OCI-LY7 (cell line): ENCODE measurements at regions not wholly inside any gene's neighbourhood (a gene's known extent, or its start where the extent isn't known, plus 50 kb on each side); places are given as distances from the start of the nearest gene placed in this dataset.

Source experiments
- BruUV-seq: library from RNA; stranded (reverse); fragments of 400-500 nt; replicated peaks from 2 replicates; lab custom pipeline; 2021; lab: Mats Ljungman, UMichigan
- CTCF ChIA-PET: fragments of 300-600 bp; sonication (Branson Sonifier 250); formaldehyde crosslinking; loops from one replicate; lab custom pipeline; 2022; ENCODE audit warnings: antibody characterized with exemption; ENCODE audit not compliant: unreplicated experiment; lab: Charles Lee
- POLR2A ChIA-PET: fragments of 300-600 bp; sonication (Branson Sonifier 250); formaldehyde crosslinking; loops from one replicate; lab custom pipeline; 2022; ENCODE audit warnings: antibody characterized with exemption; lab: Charles Lee
- DNase-seq: peaks from one replicate; pipeline ENCODE4 v3.0.0-alpha.2; 2015; ENCODE audit warnings: low spot score
- H2AFZ ChIP-seq: fragments of 200-600 bp; sonication (generic), shearing (Covaris generic); 2 replicates; pipeline ENCODE4 v1.6.1; 2014; ENCODE audit warnings: mild to moderate bottlenecking, antibody characterized with exemption, low read length, moderate library complexity
- H3K27ac ChIP-seq: fragments of 200-600 bp; sonication (generic); 2 replicates; pipeline ENCODE4 v1.5.1; 2014; ENCODE audit warnings: mixed run types, low read depth, mild to moderate bottlenecking, moderate library complexity, low read length, inconsistent platforms; ENCODE audit not compliant: poor library complexity, severe bottlenecking
- H3K36me3 ChIP-seq: fragments of 200-600 bp; sonication (generic); 2 replicates; pipeline ENCODE4 v1.6.1; 2014; ENCODE audit warnings: mild to moderate bottlenecking, antibody characterized with exemption, low read length, moderate library complexity, mixed read lengths; ENCODE audit not compliant: insufficient read depth
- H3K4me1 ChIP-seq: fragments of 200-600 bp; sonication (generic); 2 replicates; pipeline ENCODE4 v1.5.1; 2014; ENCODE audit warnings: mild to moderate bottlenecking, low read length; ENCODE audit not compliant: insufficient read depth, poor library complexity, severe bottlenecking
- H3K4me2 ChIP-seq: fragments of 200-600 bp; sonication (generic); 2 replicates; pipeline ENCODE4 v1.6.1; 2014; ENCODE audit warnings: mild to moderate bottlenecking, low read length
- H3K4me3 ChIP-seq: fragments of 200-600 bp; sonication (generic); 2 replicates; pipeline ENCODE4 v1.5.1; 2014; ENCODE audit warnings: mild to moderate bottlenecking, low read depth, low read length; ENCODE audit not compliant: poor library complexity, severe bottlenecking
- H3K79me2 ChIP-seq: fragments of 200-600 bp; sonication (generic); 2 replicates; pipeline ENCODE4 v1.6.1; 2016; ENCODE audit warnings: low read depth, mild to moderate bottlenecking, low read length, moderate library complexity, mixed read lengths; ENCODE audit not compliant: insufficient read depth
- H3K9me2 ChIP-seq: fragments of 200-600 bp; sonication (generic); 2 replicates; pipeline ENCODE4 v1.6.1; 2016; ENCODE audit warnings: mild to moderate bottlenecking, low read length, mixed read lengths; ENCODE audit not compliant: insufficient read depth
- H3K9me3 ChIP-seq: fragments of 200-600 bp; sonication (generic); 2 replicates; pipeline ENCODE4 v1.6.1; 2014; ENCODE audit warnings: mild to moderate bottlenecking, mixed run types, low read length, mixed read lengths
- H4K20me1 ChIP-seq: fragments of 200-600 bp; sonication (generic); 2 replicates; pipeline ENCODE4 v1.6.1; 2014; ENCODE audit warnings: mild to moderate bottlenecking, antibody characterized with exemption, low read length, moderate library complexity, mixed read lengths; ENCODE audit not compliant: insufficient read depth
- EZH2phosphoT487 ChIP-seq: fragments of 200-600 bp; sonication (generic); IDR thresholded peaks from 2 replicates; pipeline ENCODE4 v1.6.1; 2018; ENCODE audit warnings: low read depth, borderline replicate concordance, mild to moderate bottlenecking, mixed run types, antibody characterized with exemption, low read length, moderate library complexity, mixed read lengths
- intact Hi-C: fragments of 100-400 bp; cut with micrococcal nuclease; formaldehyde crosslinking; loops from one replicate; pipeline ENCODE4 v1.10.0; 2022; ENCODE audit not compliant: unreplicated experiment
- TF ChIP-seq, protein P1 (sequence below): fragments of 200-600 bp; sonication (generic); conservative IDR thresholded peaks from 2 replicates; pipeline ENCODE4 v1.5.1; 2014; ENCODE audit warnings: mild to moderate bottlenecking, antibody characterized with exemption, low read length, moderate library complexity, mixed read lengths

DNA sequence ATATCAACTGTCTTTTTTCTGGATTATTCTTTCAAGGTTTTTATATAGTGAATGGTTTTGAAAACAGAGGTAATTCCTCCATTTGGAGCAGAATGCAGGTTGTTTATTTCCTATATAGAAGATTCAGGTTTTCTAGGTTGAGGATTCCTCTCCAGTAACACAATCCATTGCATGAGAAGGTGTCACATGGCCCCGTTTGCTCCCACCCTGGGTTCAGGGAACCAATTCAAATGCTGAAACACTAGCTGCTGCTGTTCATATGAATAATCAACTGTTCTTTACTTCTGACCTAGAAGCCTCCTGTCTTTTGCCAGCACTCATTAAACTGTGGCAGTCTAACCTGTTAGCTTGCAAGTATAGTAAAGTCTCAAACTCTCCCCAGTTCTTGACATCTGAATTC, 1316.9 kb upstream of the TENM3 start:
- Histone ChIP-seq H3K36me3 (no peaks in the 10 kb centered on the region), H4K20me1 (no peaks in the 10 kb centered on the region), H3K9me2 (no peaks in the 10 kb centered on the region), H3K4me3 (no peak overlapping the region), H2AFZ (no peak overlapping the region), H3K27ac (no peak overlapping the region), H3K79me2 (no peaks in the 10 kb centered on the region), H3K4me1 (no peaks in the 10 kb centered on the region), H3K4me2 (no peak overlapping the region), H3K9me3 (no peaks in the 10 kb centered on the region)
- intact Hi-C loops: no loop called here
- DNase-seq: no peak
- CTCF ChIA-PET: no interaction called here
- no peak for TF ChIP-seq EZH2phosphoT487
- TF ChIP-seq, protein P1, sequence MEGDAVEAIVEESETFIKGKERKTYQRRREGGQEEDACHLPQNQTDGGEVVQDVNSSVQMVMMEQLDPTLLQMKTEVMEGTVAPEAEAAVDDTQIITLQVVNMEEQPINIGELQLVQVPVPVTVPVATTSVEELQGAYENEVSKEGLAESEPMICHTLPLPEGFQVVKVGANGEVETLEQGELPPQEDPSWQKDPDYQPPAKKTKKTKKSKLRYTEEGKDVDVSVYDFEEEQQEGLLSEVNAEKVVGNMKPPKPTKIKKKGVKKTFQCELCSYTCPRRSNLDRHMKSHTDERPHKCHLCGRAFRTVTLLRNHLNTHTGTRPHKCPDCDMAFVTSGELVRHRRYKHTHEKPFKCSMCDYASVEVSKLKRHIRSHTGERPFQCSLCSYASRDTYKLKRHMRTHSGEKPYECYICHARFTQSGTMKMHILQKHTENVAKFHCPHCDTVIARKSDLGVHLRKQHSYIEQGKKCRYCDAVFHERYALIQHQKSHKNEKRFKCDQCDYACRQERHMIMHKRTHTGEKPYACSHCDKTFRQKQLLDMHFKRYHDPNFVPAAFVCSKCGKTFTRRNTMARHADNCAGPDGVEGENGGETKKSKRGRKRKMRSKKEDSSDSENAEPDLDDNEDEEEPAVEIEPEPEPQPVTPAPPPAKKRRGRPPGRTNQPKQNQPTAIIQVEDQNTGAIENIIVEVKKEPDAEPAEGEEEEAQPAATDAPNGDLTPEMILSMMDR: no peak
- no TSS peak for BruUV-seq
- POLR2A ChIA-PET: no interaction called here

DNA sequence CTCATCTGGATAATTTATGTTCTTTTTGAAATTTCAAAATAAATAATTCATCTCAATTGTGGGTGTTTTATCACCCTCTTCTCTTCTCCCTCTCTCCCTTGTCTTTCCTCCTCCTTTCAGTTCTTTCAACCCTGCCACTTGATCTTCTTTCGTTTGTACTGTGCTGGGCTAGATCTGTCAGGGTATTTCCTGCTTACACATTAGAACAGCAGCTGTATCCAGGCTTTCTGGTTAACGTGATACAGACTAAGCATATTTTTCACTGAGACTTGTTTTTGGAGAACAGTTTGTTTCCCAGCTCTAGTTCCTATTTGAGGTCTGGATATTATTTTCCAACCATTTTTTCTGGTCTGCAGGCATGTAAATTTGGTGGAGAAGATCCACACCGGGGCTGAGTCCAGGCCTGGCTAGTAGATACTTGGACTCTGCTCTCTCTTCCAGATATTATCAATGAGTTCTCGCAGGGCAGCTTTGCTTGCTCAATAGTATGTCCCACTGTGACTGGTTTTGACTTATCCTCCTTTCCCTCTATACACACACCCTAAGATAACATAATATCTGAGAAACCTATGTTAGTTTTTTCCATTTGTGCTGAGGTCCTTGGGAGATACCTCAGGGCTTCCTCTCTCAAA, 1310.7 kb upstream of the TENM3 start:
- no TSS peak for BruUV-seq
- no peaks in the 10 kb centered on the region for H3K36me3 ChIP-seq
- CTCF ChIA-PET: no interaction called here
- no peaks in the 10 kb centered on the region for H3K9me3 ChIP-seq
- H4K20me1 ChIP-seq: no peaks in the 10 kb centered on the region
- intact Hi-C loops: no loop called here
- no peak overlapping the region for H3K4me2 ChIP-seq
- H3K27ac ChIP-seq: no peak overlapping the region
- peak overlapping the region; percentile 59; the same call in 1 of the 2 replicates for H2AFZ ChIP-seq
- TF ChIP-seq, protein P1: no peak
- TF ChIP-seq EZH2phosphoT487: no peak
- peaks cover 6% of the 10 kb centered on the region for H3K4me1 ChIP-seq
- no peaks in the 10 kb centered on the region for H3K9me2 ChIP-seq
- POLR2A ChIA-PET: interaction anchor here (0.7 kb wide), 1 partner anchor 1424 kb away, joined by 3 read pairs; no protein-coding TSS in a partner anchor
- DNase-seq: peak; percentile 21
- no peaks in the 10 kb centered on the region for H3K79me2 ChIP-seq
- no peak overlapping the region for H3K4me3 ChIP-seq

DNA sequence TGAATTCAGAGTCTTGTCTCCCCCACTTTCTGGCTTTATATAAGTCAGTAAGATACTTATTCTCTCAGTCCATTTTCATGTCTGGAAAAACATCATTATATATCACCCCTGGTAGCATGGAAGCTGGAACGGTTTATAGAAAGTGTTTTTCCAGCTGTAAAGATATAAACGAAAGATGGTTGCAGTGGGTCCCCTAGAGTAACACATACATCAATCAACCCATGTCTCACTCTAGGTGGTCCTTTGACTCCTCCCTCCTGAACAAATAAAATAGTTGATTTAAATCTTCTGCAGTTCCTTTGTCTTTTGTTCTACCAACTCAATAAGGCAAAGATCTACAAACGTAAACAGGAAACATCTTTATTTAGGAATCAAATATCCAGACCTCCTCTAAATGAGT, 1306.1 kb upstream of the TENM3 start:
- H3K9me3 ChIP-seq: no peaks in the 10 kb centered on the region
- DNase-seq: no peak
- no peaks in the 10 kb centered on the region for H3K9me2 ChIP-seq
- H2AFZ ChIP-seq: no peak overlapping the region
- no peaks in the 10 kb centered on the region for H3K79me2 ChIP-seq
- no peak overlapping the region for H3K27ac ChIP-seq
- ChIA-PET POLR2A (no interaction called here), CTCF (no interaction called here)
- no peak for TF ChIP-seq EZH2phosphoT487
- TF ChIP-seq, protein P1: no peak
- no peak overlapping the region for H3K4me2 ChIP-seq
- no TSS peak for BruUV-seq
- intact Hi-C loops: no loop called here
- no peaks in the 10 kb centered on the region for H4K20me1 ChIP-seq
- H3K4me1 ChIP-seq: peaks cover 6% of the 10 kb centered on the region
- H3K4me3 ChIP-seq: no peak overlapping the region
- H3K36me3 ChIP-seq: no peaks in the 10 kb centered on the region
